Neural progenitor cell (in vitro differentiated cells): ENCODE measurements at regions not wholly inside any gene's neighbourhood (a gene's known extent, or its start where the extent isn't known, plus 50 kb on each side); places are given as distances from the start of the nearest gene placed in this dataset.
"Not testable (repeated sequence)": the region's sequence is repeated elsewhere in the genome, so short reads cannot be mapped to it uniquely, and the experiment has no call there.

Source experiments
- DNase-seq: peaks from one replicate; pipeline ENCODE4 v3.0.0-alpha.2; 2016; ENCODE audit warnings: low spot score
- H2AFZ ChIP-seq: fragments of 200-600 bp; sonication (generic); replicated peaks from 2 replicates; pipeline ENCODE4 v1.6.1; 2016; ENCODE audit warnings: antibody characterized with exemption
- H3F3A ChIP-seq: fragments of 200-600 bp; sonication (generic); 2 replicates; pipeline ENCODE4 v1.6.1; 2016; ENCODE audit warnings: antibody characterized with exemption, low read depth
- H3K27ac ChIP-seq: fragments of 200-600 bp; sonication (generic); 2 replicates; pipeline ENCODE4 v1.5.1; 2016; ENCODE audit warnings: mild to moderate bottlenecking
- H3K27me3 ChIP-seq: fragments of 200-600 bp; sonication (generic); 2 replicates; pipeline ENCODE4 v1.6.1; 2016; ENCODE audit warnings: mild to moderate bottlenecking, moderate library complexity
- H3K36me3 ChIP-seq: fragments of 200-600 bp; sonication (generic); 2 replicates; pipeline ENCODE4 v1.5.1; 2016
- H3K4me1 ChIP-seq: fragments of 200-600 bp; sonication (generic); 2 replicates; pipeline ENCODE4 v1.6.1; 2016; ENCODE audit warnings: mixed run types
- H3K4me2 ChIP-seq: fragments of 200-600 bp; sonication (generic); 2 replicates; pipeline ENCODE4 v1.6.1; 2016
- H3K4me3 ChIP-seq: fragments of 200-600 bp; sonication (generic); 2 replicates; pipeline ENCODE4 v1.5.1; 2016
- H3K79me2 ChIP-seq: fragments of 200-600 bp; sonication (generic); 2 replicates; pipeline ENCODE4 v1.6.1; 2016; ENCODE audit warnings: low read depth
- H3K9ac ChIP-seq: fragments of 200-600 bp; sonication (generic); 2 replicates; pipeline ENCODE4 v1.6.1; 2016
- H3K9me3 ChIP-seq: fragments of 200-600 bp; sonication (generic); 2 replicates; pipeline ENCODE4 v1.5.1; 2016; ENCODE audit warnings: low read depth
- H4K20me1 ChIP-seq: fragments of 200-600 bp; sonication (generic); 2 replicates; pipeline ENCODE4 v1.6.1; 2016; ENCODE audit warnings: low read depth
- H3K27ac Mint-ChIP-seq: 3 replicates; pipeline ENCODE4 v1.8.0; 2021; ENCODE audit warnings: mixed read lengths
- H3K27me3 Mint-ChIP-seq: 2 replicates; pipeline ENCODE4 v1.8.0; 2022; ENCODE audit warnings: low read depth, mild to moderate bottlenecking, inconsistent platforms, moderate library complexity, mixed read lengths; ENCODE audit not compliant: insufficient read depth
- H3K36me3 Mint-ChIP-seq: 3 replicates; pipeline ENCODE4 v1.8.0; 2021; ENCODE audit warnings: mixed read lengths
- H3K4me1 Mint-ChIP-seq: 3 replicates; pipeline ENCODE4 v1.8.0; 2021; ENCODE audit warnings: mixed read lengths
- H3K4me3 Mint-ChIP-seq: 3 replicates; pipeline ENCODE4 v1.8.0; 2021; ENCODE audit warnings: mild to moderate bottlenecking, moderate library complexity, mixed read lengths
- H3K9me3 Mint-ChIP-seq: 3 replicates; pipeline ENCODE4 v1.8.0; 2020; ENCODE audit warnings: mixed read lengths
- CTCF ChIP-seq: fragments of 200-600 bp; sonication (generic); IDR thresholded peaks from 2 replicates; pipeline ENCODE4 v1.5.1; 2017; ENCODE audit warnings: antibody characterized with exemption, mild to moderate bottlenecking
- EZH2 ChIP-seq: fragments of 200-600 bp; sonication (generic); IDR thresholded peaks from 2 replicates; pipeline ENCODE4 v1.6.1; 2017; ENCODE audit warnings: antibody characterized with exemption, mild to moderate bottlenecking, moderate library complexity
- EZH2phosphoT487 ChIP-seq: fragments of 200-600 bp; sonication (generic); IDR thresholded peaks from 2 replicates; pipeline ENCODE4 v1.6.1; 2017; ENCODE audit warnings: antibody characterized with exemption

- Mint-ChIP-seq H3K27ac (no peak overlapping the region), H3K9me3 (peaks cover 63% of the 10 kb centered on the region), H3K36me3 (no peaks in the 10 kb centered on the region), H3K4me3 (no peak overlapping the region), H3K27me3 (no peaks in the 10 kb centered on the region), H3K4me1 (no peaks in the 10 kb centered on the region)
- H4K20me1 ChIP-seq, result no peaks in the 10 kb centered on the region
- H2AFZ ChIP-seq, result no peak overlapping the region
- no peak overlapping the region for H3K9ac ChIP-seq
- H3K9me3 ChIP-seq, result peaks cover 18% of the 10 kb centered on the region
- no peaks in the 10 kb centered on the region for H3K4me1 ChIP-seq
- H3K4me3 ChIP-seq, result no peak overlapping the region
- no peaks in the 10 kb centered on the region for H3K79me2 ChIP-seq
- H3F3A ChIP-seq, result no peaks in the 10 kb centered on the region
- no peaks in the 10 kb centered on the region for H3K27me3 ChIP-seq
- no peak overlapping the region for H3K27ac ChIP-seq
- no peaks in the 10 kb centered on the region for H3K36me3 ChIP-seq
- H3K4me2 ChIP-seq, result no peak overlapping the region
- DNase-seq, result no peak
- TF ChIP-seq EZH2 (no peak), EZH2phosphoT487 (no peak), CTCF (no peak)
These were observed 497.0 kb downstream of the TMEM121 start for GRCh38 chr14:106023411-106023810.

GRCh38 chr14:106024983-106025604 lies 498.7 kb downstream of the TMEM121 start:
- no peak overlapping the region for H2AFZ ChIP-seq
- no peak for DNase-seq
- no peaks in the 10 kb centered on the region for H3K36me3 ChIP-seq
- Mint-ChIP-seq H3K27ac (no peak overlapping the region), H3K4me3 (no peak overlapping the region), H3K9me3 (peaks cover 66% of the 10 kb centered on the region), H3K36me3 (no peaks in the 10 kb centered on the region), H3K4me1 (no peaks in the 10 kb centered on the region), H3K27me3 (no peaks in the 10 kb centered on the region)
- no peaks in the 10 kb centered on the region for H3K79me2 ChIP-seq
- H3K4me1 ChIP-seq, result no peaks in the 10 kb centered on the region
- no peaks in the 10 kb centered on the region for H3F3A ChIP-seq
- H3K9me3 ChIP-seq, result peaks cover 17% of the 10 kb centered on the region
- no peak for TF ChIP-seq EZH2
- no peak for TF ChIP-seq CTCF
- TF ChIP-seq EZH2phosphoT487, result no peak
- no peak overlapping the region for H3K4me3 ChIP-seq
- no peak overlapping the region for H3K9ac ChIP-seq
- H3K27me3 ChIP-seq, result no peaks in the 10 kb centered on the region
- H3K27ac ChIP-seq, result no peak overlapping the region
- no peaks in the 10 kb centered on the region for H4K20me1 ChIP-seq
- H3K4me2 ChIP-seq, result no peak overlapping the region

DNA sequence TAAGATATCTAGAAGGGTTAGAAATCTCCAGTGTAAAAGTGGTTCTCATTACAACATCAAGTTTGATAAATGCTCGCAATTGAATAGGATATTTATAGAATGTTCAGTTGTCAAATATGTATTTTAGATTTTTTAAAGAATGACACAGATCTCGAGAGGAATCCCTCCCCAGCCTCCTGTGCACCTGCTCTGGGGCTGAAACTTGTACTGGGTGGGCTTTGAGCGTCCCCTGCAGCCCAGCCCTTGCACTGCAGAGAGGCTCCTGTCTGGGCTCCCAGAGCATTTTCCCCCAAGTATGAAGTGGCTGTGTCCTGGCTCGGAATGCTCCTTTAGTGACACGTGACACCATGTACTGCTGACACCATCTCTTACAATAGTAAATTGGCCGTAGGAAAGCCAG lies 499.6 kb downstream of the TMEM121 start:
- Mint-ChIP-seq H3K4me3 (no peak overlapping the region), H3K4me1 (no peaks in the 10 kb centered on the region), H3K36me3 (no peaks in the 10 kb centered on the region), H3K9me3 (peaks cover 64% of the 10 kb centered on the region), H3K27me3 (no peaks in the 10 kb centered on the region), H3K27ac (no peak overlapping the region)
- no peaks in the 10 kb centered on the region for H3F3A ChIP-seq
- H2AFZ ChIP-seq, result no peak overlapping the region
- no peak overlapping the region for H3K4me3 ChIP-seq
- no peaks in the 10 kb centered on the region for H3K79me2 ChIP-seq
- H4K20me1 ChIP-seq, result no peaks in the 10 kb centered on the region
- H3K36me3 ChIP-seq, result no peaks in the 10 kb centered on the region
- H3K9me3 ChIP-seq, result peaks cover 10% of the 10 kb centered on the region
- no peaks in the 10 kb centered on the region for H3K27me3 ChIP-seq
- no peak overlapping the region for H3K9ac ChIP-seq
- no peak overlapping the region for H3K4me2 ChIP-seq
- TF ChIP-seq CTCF, result no peak
- no peaks in the 10 kb centered on the region for H3K4me1 ChIP-seq
- DNase-seq, result no peak
- no peak overlapping the region for H3K27ac ChIP-seq

DNA sequence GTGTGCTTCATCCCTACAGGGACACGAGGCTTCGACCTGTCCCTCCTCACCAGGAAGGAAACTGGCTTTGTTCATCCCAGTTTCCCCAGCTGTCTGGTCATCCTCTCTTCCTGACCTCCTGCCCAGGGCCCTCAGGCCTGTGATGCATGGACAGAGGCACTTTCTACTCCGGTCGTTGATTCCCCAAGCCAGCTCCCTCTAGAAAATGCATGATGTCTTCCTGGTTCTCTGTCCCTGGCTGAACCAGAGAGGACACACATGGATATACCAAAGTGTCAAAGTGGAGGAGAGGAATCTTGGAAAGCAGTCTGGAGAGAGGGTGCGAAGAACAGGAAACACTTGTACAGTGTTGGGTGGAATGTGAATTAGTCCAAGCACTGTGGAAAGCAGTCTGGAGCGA lies 501.4 kb downstream of the TMEM121 start:
- not testable (repeated sequence) for H3K27ac Mint-ChIP-seq, H3K27me3 ChIP-seq, H3K27me3 Mint-ChIP-seq, H3K79me2 ChIP-seq, H3K4me2 ChIP-seq, H3K36me3 ChIP-seq, H2AFZ ChIP-seq, H3K36me3 Mint-ChIP-seq, H3K27ac ChIP-seq, DNase-seq, H3K9ac ChIP-seq, H3K4me3 ChIP-seq, H3K4me1 ChIP-seq, H3K4me1 Mint-ChIP-seq, H3F3A ChIP-seq, H3K4me3 Mint-ChIP-seq, H4K20me1 ChIP-seq
- peaks cover 69% of the 10 kb centered on the region for H3K9me3 Mint-ChIP-seq
- H3K9me3 ChIP-seq, result peaks cover 10% of the 10 kb centered on the region
